Fibroblast of mammary gland (primary cell): ENCODE measurements at regions not wholly inside any gene's neighbourhood (a gene's known extent, or its start where the extent isn't known, plus 50 kb on each side); places are given as distances from the start of the nearest gene placed in this dataset.
A peak's percentile ranks its signal among the peaks of the same experiment; 100 is the strongest.

ENCODE experiments used
- DNase-seq: peaks from one replicate; pipeline ENCODE4 v3.0.0-alpha.2; 2010; ENCODE audit warnings: low read depth
- H3K4me3 ChIP-seq: 2 replicates; pipeline ENCODE4 v1.5.1; 2011; ENCODE audit warnings: low read depth, mild to moderate bottlenecking, low read length, moderate library complexity; ENCODE audit not compliant: control insufficient read depth
- TF ChIP-seq, protein P1 (sequence below): conservative IDR thresholded peaks from 2 replicates; pipeline ENCODE4 v1.5.1; 2011; ENCODE audit warnings: low read depth, low read length, inconsistent platforms; ENCODE audit not compliant: control insufficient read depth, insufficient read depth

DNA sequence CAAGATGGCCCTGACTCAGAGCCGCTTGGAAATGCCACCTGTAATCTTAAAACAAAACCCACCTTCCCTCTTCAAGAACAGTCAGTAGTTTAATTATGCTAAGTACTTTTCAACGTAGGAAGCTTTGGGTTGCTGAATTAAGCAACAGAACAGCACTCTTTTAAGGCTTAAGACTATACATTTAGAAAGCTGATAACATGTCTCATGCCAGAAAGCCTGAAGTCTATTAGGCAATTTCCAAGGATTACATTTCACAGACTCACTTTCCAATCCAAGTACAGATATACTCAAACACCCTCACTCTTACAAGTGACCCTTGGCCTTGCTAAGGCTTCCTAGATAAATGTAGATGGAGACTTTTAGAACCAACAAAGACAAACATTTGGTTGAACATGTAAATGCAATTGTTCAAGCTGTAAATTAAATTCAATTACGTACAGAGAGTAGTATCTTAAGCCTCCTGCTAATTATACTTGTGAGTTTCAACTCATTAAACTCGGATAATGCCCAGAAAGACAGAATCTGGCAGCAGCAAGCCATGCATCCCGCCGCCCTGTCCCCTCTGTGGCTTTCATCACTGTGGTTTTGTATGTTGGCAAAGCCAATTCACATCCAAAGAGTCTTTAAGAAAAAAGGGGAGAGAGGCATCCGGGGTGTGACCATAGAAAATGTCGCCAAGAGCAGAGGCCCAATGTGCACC, 283.1 kb upstream of the NRP1 start:
- no peak for DNase-seq
- H3K4me3 ChIP-seq = no peak overlapping the region
- TF ChIP-seq, protein P1, sequence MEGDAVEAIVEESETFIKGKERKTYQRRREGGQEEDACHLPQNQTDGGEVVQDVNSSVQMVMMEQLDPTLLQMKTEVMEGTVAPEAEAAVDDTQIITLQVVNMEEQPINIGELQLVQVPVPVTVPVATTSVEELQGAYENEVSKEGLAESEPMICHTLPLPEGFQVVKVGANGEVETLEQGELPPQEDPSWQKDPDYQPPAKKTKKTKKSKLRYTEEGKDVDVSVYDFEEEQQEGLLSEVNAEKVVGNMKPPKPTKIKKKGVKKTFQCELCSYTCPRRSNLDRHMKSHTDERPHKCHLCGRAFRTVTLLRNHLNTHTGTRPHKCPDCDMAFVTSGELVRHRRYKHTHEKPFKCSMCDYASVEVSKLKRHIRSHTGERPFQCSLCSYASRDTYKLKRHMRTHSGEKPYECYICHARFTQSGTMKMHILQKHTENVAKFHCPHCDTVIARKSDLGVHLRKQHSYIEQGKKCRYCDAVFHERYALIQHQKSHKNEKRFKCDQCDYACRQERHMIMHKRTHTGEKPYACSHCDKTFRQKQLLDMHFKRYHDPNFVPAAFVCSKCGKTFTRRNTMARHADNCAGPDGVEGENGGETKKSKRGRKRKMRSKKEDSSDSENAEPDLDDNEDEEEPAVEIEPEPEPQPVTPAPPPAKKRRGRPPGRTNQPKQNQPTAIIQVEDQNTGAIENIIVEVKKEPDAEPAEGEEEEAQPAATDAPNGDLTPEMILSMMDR = no peak

DNA sequence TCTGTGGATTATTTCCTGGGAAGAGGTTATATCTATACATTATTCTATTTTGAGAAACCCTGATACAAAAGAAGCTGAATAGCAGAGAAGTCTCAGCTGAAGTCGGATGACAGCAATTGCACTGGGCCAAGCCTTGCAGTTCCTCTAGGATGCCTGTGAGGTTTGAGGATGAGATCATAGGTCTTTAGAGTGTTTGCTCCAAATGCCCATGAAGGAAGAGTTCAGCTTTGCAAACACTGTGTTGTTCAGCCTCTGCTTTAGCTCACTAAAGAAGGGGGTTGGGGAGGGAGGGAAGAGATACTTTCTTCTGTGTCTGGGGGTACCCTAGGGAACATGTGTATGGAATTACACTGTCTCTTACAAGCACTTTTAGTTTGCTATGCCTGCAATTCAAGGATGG, 282.5 kb upstream of the NRP1 start:
- TF ChIP-seq, protein P1 = no peak
- no peak overlapping the region for H3K4me3 ChIP-seq
- peak; percentile 16 for DNase-seq

DNA sequence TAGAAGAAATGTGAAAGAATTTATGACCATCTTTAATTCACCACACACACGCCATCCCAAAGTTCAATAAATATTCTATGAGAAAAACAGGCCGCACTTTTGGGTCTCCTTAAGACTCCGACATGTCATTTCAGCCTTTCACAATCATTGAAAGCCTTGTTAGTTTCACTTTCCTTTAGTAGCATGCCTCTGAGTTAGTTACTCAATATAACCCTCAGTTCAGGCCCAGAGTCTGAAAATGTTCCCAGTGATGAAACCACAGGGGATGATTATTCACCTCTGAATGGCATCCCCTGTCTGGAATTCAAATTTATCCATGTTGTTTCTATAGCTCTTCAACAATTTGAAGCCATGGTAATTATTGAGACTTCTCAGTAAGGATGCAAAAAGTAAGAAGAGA, 278.1 kb upstream of the NRP1 start:
- H3K4me3 ChIP-seq = no peak overlapping the region
- TF ChIP-seq, protein P1 = no peak
- peak; percentile 90 for DNase-seq

- DNase-seq = peak; percentile 59
- H3K4me3 ChIP-seq = no peak overlapping the region
- TF ChIP-seq, protein P1 = no peak
These were observed 277.6 kb upstream of the NRP1 start for GRCh38 chr10:33612116-33612515.

DNA sequence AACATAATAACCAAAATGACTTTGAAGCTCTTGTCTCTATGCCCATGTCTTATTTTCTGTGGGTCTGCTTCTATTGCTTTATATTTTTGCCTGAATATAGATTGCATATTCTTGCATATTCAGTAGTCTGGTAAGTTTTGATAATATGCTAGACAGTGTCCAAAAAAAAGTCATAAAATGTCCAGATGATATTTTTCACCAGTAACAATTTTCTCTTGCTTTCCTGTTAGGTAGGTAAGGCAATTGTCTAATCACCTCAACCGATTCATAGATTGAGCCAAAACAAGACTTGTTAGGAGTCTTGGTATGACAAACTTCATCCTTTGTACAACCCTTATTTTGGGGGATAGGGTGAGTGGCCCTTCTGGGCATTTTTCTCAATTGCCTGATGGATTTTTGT, 277.0 kb upstream of the NRP1 start:
- TF ChIP-seq, protein P1 = no peak
- DNase-seq = no peak
- H3K4me3 ChIP-seq = no peak overlapping the region

DNA sequence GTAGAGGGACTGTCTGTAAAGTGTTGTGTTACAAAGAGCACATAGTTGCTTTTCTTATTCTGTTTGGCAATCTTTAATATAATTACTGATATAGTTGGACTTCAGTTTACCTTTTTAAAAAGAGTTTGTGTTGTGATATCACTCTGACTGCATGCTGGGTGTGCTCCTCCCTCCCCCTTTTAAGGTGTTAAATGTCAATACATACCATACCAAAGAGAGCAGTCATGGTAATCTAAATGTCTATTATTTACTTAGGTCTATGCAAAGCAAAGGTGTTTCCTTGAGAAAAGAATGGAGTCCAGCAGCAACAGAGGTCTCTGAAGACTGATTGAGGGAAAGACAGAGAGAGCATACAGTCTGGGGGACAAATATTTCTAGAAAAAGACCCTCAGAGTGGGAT, 275.1 kb upstream of the NRP1 start:
- no peak overlapping the region for H3K4me3 ChIP-seq
- TF ChIP-seq, protein P1 = no peak
- no peak for DNase-seq

- DNase-seq = no peak
- no peak overlapping the region for H3K4me3 ChIP-seq
- TF ChIP-seq, protein P1 = no peak
These were observed 267.8 kb upstream of the NRP1 start for GRCh38 chr10:33602278-33602677.
